Prostate gland (tissue), 2 donors: ENCODE measurements at regions not wholly inside any gene's neighbourhood (a gene's known extent, or its start where the extent isn't known, plus 50 kb on each side); places are given as distances from the start of the nearest gene placed in this dataset.

ENCODE experiments used
- DNase-seq: peaks from one replicate; pipeline ENCODE4 v3.0.0-alpha.2; 2019; ENCODE audit warnings: low spot score
- H3K27ac ChIP-seq, 2 donors: fragments of 200-600 bp; sonication (generic); 2 replicates each; pipeline ENCODE4 v1.5.1; 2017 to 2019
- H3K27me3 ChIP-seq: fragments of 200-600 bp; sonication (generic); replicated peaks from 2 replicates; pipeline ENCODE4 v1.5.1; 2019; ENCODE audit not compliant: insufficient read depth
- H3K36me3 ChIP-seq, 2 donors: fragments of 200-600 bp; sonication (generic); 1 replicate in 1 of 2; 2 replicates in 1 of 2; pipeline versions ENCODE4 v1.5.1 to v1.8.1; 2017 to 2019
- H3K4me1 ChIP-seq: fragments of 200-600 bp; sonication (generic); replicated peaks from 2 replicates; pipeline ENCODE4 v1.5.1; 2019
- H3K4me3 ChIP-seq, 2 donors: fragments of 200-600 bp; sonication (generic); 2 replicates each; pipeline ENCODE4 v1.5.1; 2017 to 2019
- H3K9me3 ChIP-seq: fragments of 200-600 bp; sonication (generic); 2 replicates; pipeline ENCODE4 v1.5.1; 2017
- CTCF ChIP-seq, 4 experiments: fragments of 200-600 bp in 2 of 4; fragments of 450-650 bp in 2 of 4; sonication (generic) in 2 of 4; IDR thresholded peaks; 1 replicate in 3 of 4; 2 replicates in 1 of 4; pipeline ENCODE4 v1.5.1; 2016 to 2019; ENCODE audit warnings: antibody characterized with exemption in 4 of 4, mild to moderate bottlenecking in 2 of 4, moderate library complexity in 2 of 4
- POLR2A ChIP-seq: fragments of 450-650 bp; IDR thresholded peaks from one replicate; pipeline ENCODE4 v1.6.1; 2016; ENCODE audit warnings: antibody characterized with exemption, mild to moderate bottlenecking
- POLR2AphosphoS5 ChIP-seq: sonication (generic); formaldehyde crosslinking; IDR thresholded peaks from one replicate; pipeline ENCODE4 v1.6.1; 2017; ENCODE audit warnings: antibody characterized with exemption
- WGBS: methylation state at CpG from one replicate; pipeline ENCODE4 v1.1.5; 2018; 5-methylcytosine and 5-hydroxymethylcytosine counted together
- intact Hi-C: fragments of 100-400 bp; cut with DNase I; formaldehyde crosslinking; loops from one replicate; pipeline ENCODE4 v1.14.2; 2022

GRCh38 chr7:85749696-85750453, 563.0 kb upstream of the SEMA3D start:
- 70% methylated on average over 13 of the region's 13 CpGs for WGBS
- no peaks in the 10 kb centered on the region for H3K9me3 ChIP-seq
- H3K27me3 ChIP-seq, result no peaks in the 10 kb centered on the region
- TF ChIP-seq POLR2A, result no peak
- no peak for TF ChIP-seq CTCF (IDR thresholded peaks at IDR 0.05)
- TF ChIP-seq POLR2AphosphoS5, result no peak
- H3K4me1 ChIP-seq, result no peaks in the 10 kb centered on the region
- DNase-seq, result no peak
- H3K27ac ChIP-seq, result no peak overlapping the region
- intact Hi-C loops, result no loop called here
- no peaks in the 10 kb centered on the region for H3K36me3 ChIP-seq
- H3K4me3 ChIP-seq, result no peak overlapping the region

GRCh38 chr7:85748861-85749260, 562.0 kb upstream of the SEMA3D start:
- WGBS, result 66% methylated on average over 3 of the region's 3 CpGs
- no peaks in the 10 kb centered on the region for H3K27me3 ChIP-seq
- no peak for DNase-seq
- no peaks in the 10 kb centered on the region for H3K9me3 ChIP-seq
- intact Hi-C loops, result no loop called here
- H3K4me1 ChIP-seq, result no peaks in the 10 kb centered on the region
- no peaks in the 10 kb centered on the region for H3K36me3 ChIP-seq
- H3K4me3 ChIP-seq, result no peak overlapping the region
- no peak for TF ChIP-seq CTCF (IDR thresholded peaks at IDR 0.05)
- TF ChIP-seq POLR2AphosphoS5, result no peak
- TF ChIP-seq POLR2A, result no peak
- no peak overlapping the region for H3K27ac ChIP-seq

GRCh38 chr7:85737426-85737825, 550.6 kb upstream of the SEMA3D start:
- Histone ChIP-seq H3K4me1 (no peaks in the 10 kb centered on the region), H3K9me3 (no peaks in the 10 kb centered on the region), H3K27ac (no peak overlapping the region), H3K27me3 (no peaks in the 10 kb centered on the region), H3K4me3 (no peak overlapping the region), H3K36me3 (no peaks in the 10 kb centered on the region)
- DNase-seq, result no peak
- 91% methylated on average over 3 of the region's 3 CpGs for WGBS
- TF ChIP-seq POLR2AphosphoS5 (no peak), POLR2A (no peak), CTCF (IDR thresholded peaks at IDR 0.05) (no peak)
- intact Hi-C loops, result no loop called here

- no peaks in the 10 kb centered on the region for H3K36me3 ChIP-seq
- 95% methylated on average over 9 of the region's 9 CpGs for WGBS
- no peaks in the 10 kb centered on the region for H3K4me1 ChIP-seq
- H3K27ac ChIP-seq, result no peak overlapping the region
- TF ChIP-seq POLR2AphosphoS5, result no peak
- no peak for TF ChIP-seq POLR2A
- TF ChIP-seq CTCF (IDR thresholded peaks at IDR 0.05), result no peak
- H3K9me3 ChIP-seq, result no peaks in the 10 kb centered on the region
- no peaks in the 10 kb centered on the region for H3K27me3 ChIP-seq
- no peak overlapping the region for H3K4me3 ChIP-seq
- DNase-seq, result no peak
- intact Hi-C loops, result no loop called here
Observed at GRCh38 chr7:85736085-85736484, 549.2 kb upstream of the SEMA3D start.

- TF ChIP-seq POLR2AphosphoS5 (no peak), POLR2A (no peak), CTCF (IDR thresholded peaks at IDR 0.05) (no peak)
- Histone ChIP-seq H3K4me3 (no peak overlapping the region), H3K9me3 (no peaks in the 10 kb centered on the region), H3K36me3 (no peaks in the 10 kb centered on the region), H3K4me1 (no peaks in the 10 kb centered on the region), H3K27ac (no peak overlapping the region), H3K27me3 (no peaks in the 10 kb centered on the region)
- intact Hi-C loops, result no loop called here
- no peak for DNase-seq
- 69% methylated on average over 1 of the region's 1 CpG for WGBS
Observed at GRCh38 chr7:85734823-85735222, 548.0 kb upstream of the SEMA3D start.
